T-helper 2 cell treated with Interferon-gamma antibody and Interleukin-4, amounts not matched to agents 100 ng/mL and 5 ng/mL, for 36 hours (primary cell): ENCODE measurements at regions not wholly inside any gene's neighbourhood (a gene's known extent, or its start where the extent isn't known, plus 50 kb on each side); places are given as distances from the start of the nearest gene placed in this dataset.
"Not testable (repeated sequence)": the region's sequence is repeated elsewhere in the genome, so short reads cannot be mapped to it uniquely, and the experiment has no call there.

Source experiments
- intact Hi-C: fragments of 100-400 bp; cut with micrococcal nuclease; formaldehyde crosslinking; loops from one replicate; pipeline ENCODE4 v1.15.1; 2023

- intact Hi-C loops = no loop called here
Measured at GRCh38 chr2:193935114-193935513, 1721.9 kb upstream of the SLC39A10 start.

- intact Hi-C loops = no loop called here
Measured at GRCh38 chr2:193929131-193929530, 1727.9 kb upstream of the SLC39A10 start.

GRCh38 chr2:193907561-193907960, 1712.8 kb upstream of the TMEFF2 start:
- intact Hi-C loops = no loop called here

- intact Hi-C loops = no loop called here
Measured at GRCh38 chr2:193900292-193900691, 1705.6 kb upstream of the TMEFF2 start.

GRCh38 chr2:193895226-193895625, 1700.5 kb upstream of the TMEFF2 start:
- intact Hi-C loops = no loop called here

GRCh38 chr2:193894081-193894480, 1699.3 kb upstream of the TMEFF2 start:
- intact Hi-C loops = no loop called here

- intact Hi-C loops = no loop called here
Measured at GRCh38 chr2:193891023-193891422, 1696.3 kb upstream of the TMEFF2 start.

DNA sequence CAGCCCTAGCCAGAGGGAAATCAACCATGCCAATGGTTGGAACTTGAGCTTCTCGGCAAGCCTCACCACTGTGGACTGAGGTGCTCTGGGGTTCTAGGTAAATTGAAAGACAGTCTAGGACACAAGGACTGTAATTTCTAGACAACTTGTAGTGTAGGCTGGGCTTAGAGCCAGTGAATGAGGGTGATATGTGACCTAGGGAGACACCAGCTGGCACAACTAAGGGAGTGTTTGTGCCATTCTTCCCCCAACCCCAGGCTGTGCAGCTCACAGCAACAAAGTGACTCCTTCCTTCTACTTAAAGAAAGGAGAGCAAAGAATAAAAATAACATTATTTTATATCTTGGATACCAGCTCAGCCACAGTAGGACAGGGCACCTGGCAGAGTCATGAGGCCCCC, 1690.7 kb upstream of the TMEFF2 start:
- intact Hi-C loops = no loop called here

GRCh38 chr2:193883820-193884219, 1689.1 kb upstream of the TMEFF2 start:
- intact Hi-C loops = no loop called here

GRCh38 chr2:193876980-193877379, 1682.2 kb upstream of the TMEFF2 start:
- intact Hi-C loops = no loop called here

- intact Hi-C loops = no loop called here
Measured at GRCh38 chr2:193869564-193869963, 1674.8 kb upstream of the TMEFF2 start.

DNA sequence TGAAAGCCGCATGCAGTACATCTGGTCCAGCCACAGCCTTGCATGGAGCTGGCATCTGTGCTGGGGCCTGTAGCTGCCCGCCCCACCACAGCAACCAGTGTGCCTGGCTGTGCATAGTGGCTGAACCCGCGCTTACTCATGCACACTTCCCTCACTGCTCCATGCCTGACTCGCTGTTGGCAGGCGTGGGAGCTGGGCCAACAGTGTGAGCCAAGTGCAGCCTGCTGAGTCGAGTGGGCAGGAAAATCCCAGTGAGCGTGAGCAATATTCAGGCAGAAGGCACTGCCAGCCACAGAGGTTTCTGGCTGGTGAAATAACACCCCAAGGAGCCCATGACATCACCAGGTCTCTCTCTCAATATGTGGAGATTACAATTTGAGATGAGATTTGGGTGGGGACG, 1674.1 kb upstream of the TMEFF2 start:
- intact Hi-C loops = no loop called here

- intact Hi-C loops = no loop called here
Measured at GRCh38 chr2:193868132-193868531, 1673.4 kb upstream of the TMEFF2 start.

DNA sequence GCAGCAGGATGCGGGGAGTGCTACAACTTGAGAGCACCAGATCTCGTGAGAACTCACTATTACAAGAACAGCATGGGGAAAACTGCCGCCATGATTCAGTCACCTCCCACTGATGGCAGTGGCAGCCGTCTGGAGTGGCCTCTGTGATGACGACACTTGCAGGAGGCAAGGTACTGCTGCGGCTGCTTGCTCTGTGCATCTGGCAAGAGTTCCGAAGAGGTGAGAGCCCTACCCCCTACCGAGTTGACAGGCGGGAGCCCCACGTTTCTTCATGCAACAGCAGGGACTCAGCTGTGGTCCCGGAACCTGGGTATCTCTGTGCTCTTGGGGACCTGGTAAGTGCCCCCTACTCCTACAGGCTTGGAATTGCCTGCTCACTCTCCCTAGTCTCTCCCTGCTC, 1672.7 kb upstream of the TMEFF2 start:
- intact Hi-C loops = no loop called here

GRCh38 chr2:193861557-193861956, 1666.8 kb upstream of the TMEFF2 start:
- intact Hi-C loops = no loop called here

GRCh38 chr2:193847991-193848390, 1653.3 kb upstream of the TMEFF2 start:
- intact Hi-C loops = no loop called here

- intact Hi-C loops = no loop called here
Measured at GRCh38 chr2:193847130-193847529, 1652.4 kb upstream of the TMEFF2 start.

DNA sequence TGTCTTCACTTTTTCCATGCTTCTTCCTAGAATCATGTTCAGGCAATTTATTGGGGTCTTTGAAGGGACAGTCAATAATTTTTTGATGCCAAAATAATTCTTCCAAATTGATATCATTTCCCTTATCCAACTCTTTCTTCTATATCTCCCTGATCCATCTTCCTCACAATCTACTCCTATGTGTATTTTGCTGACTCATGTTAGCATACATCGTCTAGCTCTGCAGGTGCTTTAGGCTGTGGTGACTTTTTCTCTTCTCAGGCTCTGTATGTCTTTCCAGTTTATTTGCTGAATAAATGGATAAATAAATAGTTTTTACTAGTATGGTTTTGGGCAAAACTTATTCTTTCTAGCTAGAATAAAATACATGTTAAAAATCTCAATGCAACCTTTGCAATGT, 1650.9 kb upstream of the TMEFF2 start:
- intact Hi-C loops = no loop called here

DNA sequence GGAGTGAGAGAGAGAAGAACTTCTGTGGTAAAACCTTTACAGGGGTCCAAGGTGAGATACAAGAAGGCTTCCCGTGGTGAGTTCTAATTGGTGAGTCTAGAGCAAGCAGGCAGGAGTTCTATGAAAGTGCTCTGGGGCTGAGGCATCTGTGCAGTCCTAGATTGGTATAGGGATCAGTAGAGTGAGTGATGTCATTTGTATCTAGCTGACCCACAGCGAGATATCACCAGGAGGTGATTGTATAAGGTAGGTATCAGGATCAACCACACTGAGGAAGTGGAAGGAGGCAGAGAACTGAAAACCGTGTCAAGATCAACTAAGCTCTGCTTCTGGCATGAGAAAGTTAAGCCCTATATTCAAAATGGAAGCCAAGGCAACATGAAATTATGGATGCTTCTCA, 1648.9 kb upstream of the TMEFF2 start:
- intact Hi-C loops = no loop called here

DNA sequence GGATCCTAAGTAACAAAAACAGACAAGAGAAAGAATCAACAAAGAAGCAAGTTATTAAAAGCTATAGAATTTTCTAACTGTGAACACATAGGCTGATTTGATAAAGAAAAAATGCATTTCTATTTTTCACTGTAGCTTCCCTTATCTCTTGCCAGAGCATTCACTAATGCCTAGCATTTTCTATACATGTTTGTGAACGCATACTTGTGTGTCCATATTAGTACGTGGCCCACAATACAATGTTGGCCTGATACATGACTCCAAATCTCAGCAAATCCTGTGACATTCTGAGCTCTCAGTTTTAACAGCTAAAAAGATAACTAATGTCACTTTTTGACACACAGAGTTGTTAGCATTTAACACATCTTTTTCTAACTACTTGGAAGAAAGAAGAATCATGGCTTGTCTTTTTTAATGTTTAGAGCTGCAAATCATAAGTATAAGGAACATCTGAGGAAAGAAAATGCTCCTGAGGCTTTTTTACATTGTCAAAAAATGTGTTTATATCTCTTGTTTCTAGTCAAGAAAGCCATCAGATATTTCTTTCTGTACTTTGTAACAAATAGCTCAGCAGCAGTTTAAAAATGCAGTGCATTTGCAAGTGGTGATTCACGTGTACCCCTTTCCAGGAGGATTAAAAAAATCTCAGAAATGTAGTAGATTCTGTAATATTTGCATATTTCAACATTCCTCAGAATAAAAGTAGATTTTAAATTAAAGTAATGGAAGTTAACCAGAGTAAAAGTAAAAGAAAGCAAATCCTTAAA, 1646.8 kb upstream of the TMEFF2 start:
- intact Hi-C loops = no loop called here

DNA sequence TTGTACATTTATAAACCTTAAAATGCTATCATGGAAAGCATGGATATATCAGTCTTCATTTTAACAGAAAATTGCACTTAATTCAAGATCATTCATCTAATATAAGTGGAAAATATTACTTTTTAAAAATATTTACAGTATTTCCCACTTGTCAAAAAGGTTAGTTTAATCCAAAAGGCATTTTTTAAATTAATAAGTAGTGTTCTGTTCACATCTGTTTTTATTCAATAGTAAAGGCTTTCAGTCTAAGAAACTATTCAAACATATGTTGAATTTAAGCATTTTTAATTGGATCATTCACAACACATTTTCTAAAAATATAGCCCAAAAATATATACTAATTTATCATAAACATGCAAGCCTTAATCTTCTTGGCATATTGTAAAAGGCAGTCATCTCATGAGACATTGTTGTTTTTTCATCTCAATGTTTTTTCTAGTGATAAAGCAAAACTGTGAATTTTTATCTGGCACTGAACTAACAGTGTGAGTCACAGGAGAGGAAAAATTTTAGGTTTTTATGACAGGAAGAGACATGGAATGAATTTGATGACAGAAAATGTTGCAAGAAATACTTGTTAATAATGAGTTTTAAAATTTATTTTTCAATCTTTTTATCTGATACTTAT, 1642.5 kb upstream of the TMEFF2 start:
- intact Hi-C loops = no loop called here

- intact Hi-C loops = not testable (repeated sequence)
Measured at GRCh38 chr2:193836424-193837006, 1641.8 kb upstream of the TMEFF2 start.

- intact Hi-C loops = not testable (repeated sequence)
Measured at GRCh38 chr2:193833895-193834294, 1639.2 kb upstream of the TMEFF2 start.
